Right cardiac atrium (tissue), 5 donors: ENCODE measurements at regions not wholly inside any gene's neighbourhood (a gene's known extent, or its start where the extent isn't known, plus 50 kb on each side); places are given as distances from the start of the nearest gene placed in this dataset.

Source experiments
- ATAC-seq, 2 donors: fragments of 200-7000 bp; cut with Tn5 transposase; one replicate each; pipeline versions ENCODE4 v1.8.0 to v1.9.1; 2020; ENCODE audit warnings: moderate library complexity in 2 of 2, mild to moderate bottlenecking in 1 of 2
- DNase-seq, 3 donors: peaks; one replicate each; pipeline ENCODE4 v3.0.0-alpha.2; 2020
- H3K27ac ChIP-seq: one replicate; pipeline ENCODE4 v1.5.1; 2013; ENCODE audit warnings: mild to moderate bottlenecking, low read length, control low read depth, moderate library complexity
- H3K27me3 ChIP-seq: one replicate; pipeline ENCODE4 v1.6.1; 2013; ENCODE audit not compliant: control insufficient read depth, insufficient read depth
- H3K4me1 ChIP-seq: one replicate; pipeline ENCODE4 v1.6.1; 2013; ENCODE audit warnings: low read length; ENCODE audit not compliant: control insufficient read depth, insufficient read depth
- H3K4me3 ChIP-seq: one replicate; pipeline ENCODE4 v1.5.1; 2013; ENCODE audit warnings: low read length, control low read depth
- H3K9me3 ChIP-seq: one replicate; pipeline ENCODE4 v1.6.1; 2013; ENCODE audit warnings: low read length; ENCODE audit not compliant: control insufficient read depth
- WGBS: extraction: QIAGEN DNeasy Blood & Tissue Kit; methylation state at CpG from one replicate; pipeline ENCODE4 v1.1.7; 2013; 5-methylcytosine and 5-hydroxymethylcytosine counted together
- intact Hi-C, 4 donors: fragments of 100-400 bp; cut with DNase I; formaldehyde crosslinking; loops; one replicate each; pipeline versions ENCODE4 v1.11.0 to v1.14.0; 2022 to 2023
- donor health status: healthy with polysubstance abuse.
- donor health status: DM: no; HTN: yes; CAD: no.
- donor health status: DM: no; HTN: no; CAD: no.
- donor health status: DM: no; HTN: yes; CAD: no; lungs with severe emphysema.
- donor health status: DM: yes; HTN: yes; CAD: no.

- Histone ChIP-seq H3K4me1 (no peaks in the 10 kb centered on the region), H3K9me3 (no peaks in the 10 kb centered on the region), H3K27me3 (no peaks in the 10 kb centered on the region), H3K27ac (no peak overlapping the region), H3K4me3 (no peak overlapping the region)
- DNase-seq (no peak), ATAC-seq (no peak)
- 95% methylated on average over 2 of the region's 2 CpGs for WGBS
- intact Hi-C loops, result loop anchor here in 1 of 4 donors (2.0 kb wide), 1 partner anchor 24 kb away; no protein-coding TSS in a partner anchor
Measured at GRCh38 chr10:64518456-64518855, 997.3 kb downstream of the REEP3 start.

- Histone ChIP-seq H3K9me3 (no peaks in the 10 kb centered on the region), H3K27ac (no peak overlapping the region), H3K27me3 (no peaks in the 10 kb centered on the region), H3K4me1 (no peaks in the 10 kb centered on the region), H3K4me3 (no peak overlapping the region)
- DNase-seq, result no peak
- intact Hi-C loops, result loop anchor here in 1 of 4 donors (2.0 kb wide), 1 partner anchor 23 kb away; no protein-coding TSS in a partner anchor
- WGBS, result 72% methylated on average over 2 of the region's 2 CpGs
- no peak for ATAC-seq
Measured at GRCh38 chr10:64519427-64519826, 998.2 kb downstream of the REEP3 start.

GRCh38 chr10:64519831-64520230 lies 998.6 kb downstream of the REEP3 start:
- no peak for DNase-seq
- H3K4me3 ChIP-seq, result no peak overlapping the region
- no peaks in the 10 kb centered on the region for H3K4me1 ChIP-seq
- no peaks in the 10 kb centered on the region for H3K27me3 ChIP-seq
- no peak for ATAC-seq
- no peak overlapping the region for H3K27ac ChIP-seq
- H3K9me3 ChIP-seq, result no peaks in the 10 kb centered on the region
- 80% methylated on average over 1 of the region's 1 CpG for WGBS
- intact Hi-C loops, result loop anchor here in 1 of 4 donors (2.0 kb wide), 1 partner anchor 23 kb away; no protein-coding TSS in a partner anchor

- no peak for ATAC-seq
- intact Hi-C loops, result no loop called here
- Histone ChIP-seq H3K4me1 (no peaks in the 10 kb centered on the region), H3K27me3 (no peaks in the 10 kb centered on the region), H3K27ac (no peak overlapping the region), H3K9me3 (no peaks in the 10 kb centered on the region), H3K4me3 (no peak overlapping the region)
- 58% methylated on average over 4 of the region's 4 CpGs for WGBS
- no peak for DNase-seq
Measured at GRCh38 chr10:64523065-64523759, 1002.0 kb downstream of the REEP3 start.

- no peaks in the 10 kb centered on the region for H3K4me1 ChIP-seq
Measured at GRCh38 chr10:64528294-64529002, 1007.2 kb downstream of the REEP3 start.

GRCh38 chr10:64529003-64529350 lies 1007.8 kb downstream of the REEP3 start:
- WGBS, result 56% methylated on average over 1 of the region's 1 CpG
- no peaks in the 10 kb centered on the region for H3K27me3 ChIP-seq
- intact Hi-C loops, result no loop called here
- no peak for DNase-seq
- H3K4me3 ChIP-seq, result no peak overlapping the region
- ATAC-seq, result no peak
- H3K27ac ChIP-seq, result no peak overlapping the region
- no peaks in the 10 kb centered on the region for H3K4me1 ChIP-seq
- H3K9me3 ChIP-seq, result no peaks in the 10 kb centered on the region

More at GRCh38 chr10:64528294-64529002, 1007.2 kb downstream of the REEP3 start:
- intact Hi-C loops, result no loop called here
- Histone ChIP-seq H3K9me3 (no peaks in the 10 kb centered on the region), H3K27ac (no peak overlapping the region), H3K4me3 (no peak overlapping the region), H3K27me3 (no peaks in the 10 kb centered on the region)
- no peak for DNase-seq
- WGBS, result 73% methylated on average over 7 of the region's 7 CpGs
- ATAC-seq, result no peak

GRCh38 chr10:64534616-64535015 lies 1013.4 kb downstream of the REEP3 start:
- no peak for ATAC-seq
- intact Hi-C loops, result no loop called here
- Histone ChIP-seq H3K27me3 (no peaks in the 10 kb centered on the region), H3K4me1 (no peaks in the 10 kb centered on the region), H3K4me3 (no peak overlapping the region), H3K27ac (no peak overlapping the region), H3K9me3 (no peaks in the 10 kb centered on the region)
- no peak for DNase-seq
- WGBS, result 91% methylated on average over 2 of the region's 2 CpGs

- intact Hi-C loops, result no loop called here
- H3K9me3 ChIP-seq, result no peaks in the 10 kb centered on the region
- H3K4me3 ChIP-seq, result no peak overlapping the region
- ATAC-seq (no peak), DNase-seq (no peak)
- H3K27ac ChIP-seq, result no peak overlapping the region
- WGBS, result 89% methylated on average over 9 of the region's 9 CpGs
- no peaks in the 10 kb centered on the region for H3K4me1 ChIP-seq
- no peaks in the 10 kb centered on the region for H3K27me3 ChIP-seq
Measured at GRCh38 chr10:64535131-64535867, 1014.1 kb downstream of the REEP3 start.

- DNase-seq (no peak), ATAC-seq (no peak)
- no peak overlapping the region for H3K27ac ChIP-seq
- intact Hi-C loops, result no loop called here
- no peaks in the 10 kb centered on the region for H3K4me1 ChIP-seq
- H3K27me3 ChIP-seq, result no peaks in the 10 kb centered on the region
- H3K9me3 ChIP-seq, result no peaks in the 10 kb centered on the region
- no peak overlapping the region for H3K4me3 ChIP-seq
Measured at GRCh38 chr10:64537112-64537511, 1015.9 kb downstream of the REEP3 start.

- no peaks in the 10 kb centered on the region for H3K9me3 ChIP-seq
- H3K27ac ChIP-seq, result no peak overlapping the region
- no peak for ATAC-seq
- H3K27me3 ChIP-seq, result no peaks in the 10 kb centered on the region
- intact Hi-C loops, result no loop called here
- H3K4me1 ChIP-seq, result no peaks in the 10 kb centered on the region
- no peak for DNase-seq
- WGBS, result 61% methylated on average over 5 of the region's 5 CpGs
- no peak overlapping the region for H3K4me3 ChIP-seq
Measured at GRCh38 chr10:64537928-64538327, 1016.7 kb downstream of the REEP3 start.

GRCh38 chr10:64546073-64546472 lies 1024.9 kb downstream of the REEP3 start:
- Histone ChIP-seq H3K27ac (no peak overlapping the region), H3K27me3 (no peaks in the 10 kb centered on the region), H3K9me3 (no peaks in the 10 kb centered on the region), H3K4me3 (no peak overlapping the region), H3K4me1 (no peaks in the 10 kb centered on the region)
- ATAC-seq (no peak), DNase-seq (no peak)
- intact Hi-C loops, result no loop called here
- WGBS, result 57% methylated on average over 3 of the region's 3 CpGs
